ENCODE measurements at regions not wholly inside any gene's neighbourhood (a gene's known extent, or its start where the extent isn't known, plus 50 kb on each side); places are given as distances from the start of the nearest gene placed in this dataset.

GRCh38 chr2:234812851-234813250, 139.0 kb upstream of the SH3BP4 start:
- Histone ChIP-seq H3K4me2 (ENCODE audit: insufficient read depth, low read length) (no peak overlapping the region), H4K20me1 (ENCODE audit: insufficient read depth, low read length) (no peaks in the 10 kb centered on the region), H3K36me3 (ENCODE audit: insufficient read depth, low read length) (no peaks in the 10 kb centered on the region), H3K4me1 (ENCODE audit: insufficient read depth, low read length) (no peaks in the 10 kb centered on the region), H3K9ac (ENCODE audit: low read depth, low read length) (no peak overlapping the region), H3K27ac (ENCODE audit: low read length) (no peak overlapping the region), H2AFZ (ENCODE audit: low read depth, low read length) (no peak overlapping the region), H3K4me3 (ENCODE audit: low read depth in 1 of 2, low read length in 2 of 2) (no peak overlapping the region), H3K9me3 (ENCODE audit: insufficient read depth, low read length, severe bottlenecking) (no peaks in the 10 kb centered on the region), H3K79me2 (ENCODE audit: insufficient read depth, low read length) (no peaks in the 10 kb centered on the region), H3K27me3 (ENCODE audit: insufficient read depth, low read length, poor library complexity) (no peaks in the 10 kb centered on the region)
- no peak for TF ChIP-seq EZH2 (IDR thresholded peaks at IDR 0.05; ENCODE audit: borderline replicate concordance, low read depth, low read length, severe bottlenecking)
- TF ChIP-seq, protein P1, sequence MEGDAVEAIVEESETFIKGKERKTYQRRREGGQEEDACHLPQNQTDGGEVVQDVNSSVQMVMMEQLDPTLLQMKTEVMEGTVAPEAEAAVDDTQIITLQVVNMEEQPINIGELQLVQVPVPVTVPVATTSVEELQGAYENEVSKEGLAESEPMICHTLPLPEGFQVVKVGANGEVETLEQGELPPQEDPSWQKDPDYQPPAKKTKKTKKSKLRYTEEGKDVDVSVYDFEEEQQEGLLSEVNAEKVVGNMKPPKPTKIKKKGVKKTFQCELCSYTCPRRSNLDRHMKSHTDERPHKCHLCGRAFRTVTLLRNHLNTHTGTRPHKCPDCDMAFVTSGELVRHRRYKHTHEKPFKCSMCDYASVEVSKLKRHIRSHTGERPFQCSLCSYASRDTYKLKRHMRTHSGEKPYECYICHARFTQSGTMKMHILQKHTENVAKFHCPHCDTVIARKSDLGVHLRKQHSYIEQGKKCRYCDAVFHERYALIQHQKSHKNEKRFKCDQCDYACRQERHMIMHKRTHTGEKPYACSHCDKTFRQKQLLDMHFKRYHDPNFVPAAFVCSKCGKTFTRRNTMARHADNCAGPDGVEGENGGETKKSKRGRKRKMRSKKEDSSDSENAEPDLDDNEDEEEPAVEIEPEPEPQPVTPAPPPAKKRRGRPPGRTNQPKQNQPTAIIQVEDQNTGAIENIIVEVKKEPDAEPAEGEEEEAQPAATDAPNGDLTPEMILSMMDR (IDR thresholded peaks at IDR 0.05; ENCODE audit: borderline replicate concordance, extremely low read depth, low read length, poor library complexity, severe bottlenecking) = no peak
- ATAC-seq (ENCODE audit: insufficient read depth, low read depth) = no peak
- DNase-seq = no peak

GRCh38 chr2:234808907-234809306, 142.9 kb upstream of the SH3BP4 start:
- H3K4me2 ChIP-seq (ENCODE audit: insufficient read depth, low read length) = no peak overlapping the region
- no peak overlapping the region for H3K9ac ChIP-seq (ENCODE audit: low read depth, low read length)
- TF ChIP-seq, protein P1 (IDR thresholded peaks at IDR 0.05; ENCODE audit: borderline replicate concordance, extremely low read depth, low read length, poor library complexity, severe bottlenecking) = no peak
- TF ChIP-seq EZH2 (IDR thresholded peaks at IDR 0.05; ENCODE audit: borderline replicate concordance, low read depth, low read length, severe bottlenecking) = no peak
- no peaks in the 10 kb centered on the region for H3K36me3 ChIP-seq (ENCODE audit: insufficient read depth, low read length)
- ATAC-seq (ENCODE audit: insufficient read depth, low read depth) = no peak
- no peaks in the 10 kb centered on the region for H3K9me3 ChIP-seq (ENCODE audit: insufficient read depth, low read length, severe bottlenecking)
- no peak overlapping the region for H3K27ac ChIP-seq (ENCODE audit: low read length)
- H2AFZ ChIP-seq (ENCODE audit: low read depth, low read length) = no peak overlapping the region
- peaks cover 14% of the 10 kb centered on the region for H3K27me3 ChIP-seq (ENCODE audit: insufficient read depth, low read length, poor library complexity)
- no peaks in the 10 kb centered on the region for H3K79me2 ChIP-seq (ENCODE audit: insufficient read depth, low read length)
- H3K4me1 ChIP-seq (ENCODE audit: insufficient read depth, low read length) = no peaks in the 10 kb centered on the region
- H4K20me1 ChIP-seq (ENCODE audit: insufficient read depth, low read length) = no peaks in the 10 kb centered on the region
- no peak overlapping the region for H3K4me3 ChIP-seq (ENCODE audit: low read depth in 1 of 2, low read length in 2 of 2)
- no peak for DNase-seq

GRCh38 chr2:234806818-234807217, 145.0 kb upstream of the SH3BP4 start:
- Histone ChIP-seq H3K79me2 (ENCODE audit: insufficient read depth, low read length) (no peaks in the 10 kb centered on the region), H4K20me1 (ENCODE audit: insufficient read depth, low read length) (no peaks in the 10 kb centered on the region), H3K9ac (ENCODE audit: low read depth, low read length) (no peak overlapping the region), H3K9me3 (ENCODE audit: insufficient read depth, low read length, severe bottlenecking) (no peaks in the 10 kb centered on the region), H3K4me3 (ENCODE audit: low read depth in 1 of 2, low read length in 2 of 2) (no peak overlapping the region), H2AFZ (ENCODE audit: low read depth, low read length) (no peak overlapping the region), H3K4me1 (ENCODE audit: insufficient read depth, low read length) (no peaks in the 10 kb centered on the region), H3K27ac (ENCODE audit: low read length) (no peak overlapping the region), H3K27me3 (ENCODE audit: insufficient read depth, low read length, poor library complexity) (peaks cover 14% of the 10 kb centered on the region), H3K4me2 (ENCODE audit: insufficient read depth, low read length) (no peak overlapping the region), H3K36me3 (ENCODE audit: insufficient read depth, low read length) (no peaks in the 10 kb centered on the region)
- TF ChIP-seq, protein P1 (IDR thresholded peaks at IDR 0.05; ENCODE audit: borderline replicate concordance, extremely low read depth, low read length, poor library complexity, severe bottlenecking) = no peak
- TF ChIP-seq EZH2 (IDR thresholded peaks at IDR 0.05; ENCODE audit: borderline replicate concordance, low read depth, low read length, severe bottlenecking) = no peak
- DNase-seq (no peak), ATAC-seq (ENCODE audit: insufficient read depth, low read depth) (no peak)

GRCh38 chr2:234805836-234806235, 146.0 kb upstream of the SH3BP4 start:
- Histone ChIP-seq H3K9me3 (ENCODE audit: insufficient read depth, low read length, severe bottlenecking) (no peaks in the 10 kb centered on the region), H3K9ac (ENCODE audit: low read depth, low read length) (no peak overlapping the region), H4K20me1 (ENCODE audit: insufficient read depth, low read length) (no peaks in the 10 kb centered on the region), H3K4me3 (ENCODE audit: low read depth in 1 of 2, low read length in 2 of 2) (no peak overlapping the region), H3K4me1 (ENCODE audit: insufficient read depth, low read length) (no peaks in the 10 kb centered on the region), H3K79me2 (ENCODE audit: insufficient read depth, low read length) (no peaks in the 10 kb centered on the region), H3K36me3 (ENCODE audit: insufficient read depth, low read length) (no peaks in the 10 kb centered on the region), H2AFZ (ENCODE audit: low read depth, low read length) (no peak overlapping the region), H3K27me3 (ENCODE audit: insufficient read depth, low read length, poor library complexity) (peaks cover 14% of the 10 kb centered on the region), H3K4me2 (ENCODE audit: insufficient read depth, low read length) (no peak overlapping the region), H3K27ac (ENCODE audit: low read length) (no peak overlapping the region)
- no peak for DNase-seq
- ATAC-seq (ENCODE audit: insufficient read depth, low read depth) = no peak
- TF ChIP-seq, protein P1 (IDR thresholded peaks at IDR 0.05; ENCODE audit: borderline replicate concordance, extremely low read depth, low read length, poor library complexity, severe bottlenecking) = no peak
- no peak for TF ChIP-seq EZH2 (IDR thresholded peaks at IDR 0.05; ENCODE audit: borderline replicate concordance, low read depth, low read length, severe bottlenecking)

Data from DND-41 (cell line).